ENCODE measurements at regions not wholly inside any gene's neighbourhood (a gene's known extent, or its start where the extent isn't known, plus 50 kb on each side); places are given as distances from the start of the nearest gene placed in this dataset.

GRCh38 chr10:78516756-78517155 lies 483.1 kb downstream of the RPS24 start:
- no peak for DNase-seq (ENCODE audit: low spot score)

DNA sequence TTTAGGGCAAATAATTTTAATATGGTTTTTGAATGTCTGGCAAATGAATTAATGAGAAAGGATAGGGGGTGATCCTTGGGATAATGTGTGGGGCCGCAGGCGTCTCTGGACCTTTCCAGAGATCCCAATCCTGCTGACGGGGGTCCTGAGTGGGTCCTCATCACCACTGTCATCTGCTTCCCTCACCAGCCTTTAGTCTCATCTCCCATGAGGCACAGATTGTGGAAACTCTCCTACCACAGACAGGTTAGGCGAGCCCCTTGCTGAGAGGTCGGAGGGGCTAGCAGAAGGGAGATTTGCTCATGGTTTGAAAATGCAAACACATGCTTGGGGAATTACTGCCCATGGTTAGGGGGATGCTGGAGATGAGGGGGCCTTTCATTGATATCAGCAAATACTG lies 484.6 kb downstream of the RPS24 start:
- DNase-seq (ENCODE audit: low spot score): no peak

DNA sequence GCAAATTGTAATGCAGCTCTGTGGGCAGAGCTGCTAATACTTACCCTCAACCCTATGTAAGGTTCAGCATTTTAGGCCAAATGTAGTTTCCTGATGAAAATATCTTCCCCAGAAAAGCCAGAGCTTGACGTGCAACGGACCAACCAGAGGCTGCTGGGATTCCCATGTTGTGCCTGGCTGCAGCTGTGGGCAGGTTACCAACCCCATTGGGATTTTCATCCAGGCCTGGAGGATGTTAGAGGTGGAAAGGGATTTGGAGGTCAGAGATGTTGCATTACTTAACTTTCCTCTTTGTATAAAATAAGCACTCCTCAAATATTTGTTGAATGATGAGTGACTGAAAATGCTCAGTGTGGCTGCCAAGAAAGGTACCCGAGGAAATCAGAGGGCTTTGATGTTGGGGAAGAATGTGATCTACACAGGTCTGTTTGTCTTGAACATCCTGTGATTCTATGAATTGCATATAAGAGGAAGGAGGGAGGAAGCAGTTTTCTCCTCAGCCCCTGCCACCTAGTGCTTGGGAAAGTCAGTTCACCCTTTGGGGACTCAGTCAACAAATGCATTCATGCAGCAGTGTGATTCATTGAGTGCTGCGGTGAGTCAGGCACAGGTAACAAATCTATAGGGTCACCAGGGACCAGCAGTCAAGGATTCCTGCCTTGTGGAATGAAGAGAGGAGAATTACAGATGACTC lies 487.2 kb downstream of the RPS24 start:
- no peak for DNase-seq (ENCODE audit: low spot score)

DNA sequence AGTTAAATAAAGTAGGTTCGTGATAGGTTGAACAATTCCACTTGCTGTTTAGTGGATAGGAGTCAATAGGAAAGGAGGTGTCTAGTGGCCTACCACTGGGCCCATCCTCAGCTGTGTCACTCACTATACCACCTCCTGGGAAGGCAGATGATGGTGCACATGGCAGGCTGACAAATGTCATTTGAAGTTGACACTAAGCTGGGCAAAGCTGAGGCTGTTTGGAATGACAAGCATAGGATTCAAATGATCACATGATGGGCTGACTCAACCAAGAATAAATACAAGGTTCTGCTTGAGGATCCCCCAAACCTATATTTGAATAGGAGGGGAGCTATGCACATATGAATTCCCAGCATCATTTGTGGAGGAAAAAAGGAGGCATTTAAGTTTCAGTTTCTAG lies 489.8 kb downstream of the RPS24 start:
- no peak for DNase-seq (ENCODE audit: low spot score)

GRCh38 chr10:78524342-78524741 lies 490.7 kb downstream of the RPS24 start:
- no peak for DNase-seq (ENCODE audit: low spot score)

- no peak for DNase-seq (ENCODE audit: low spot score)
Observed at GRCh38 chr10:78524941-78525340, 491.3 kb downstream of the RPS24 start.

DNA sequence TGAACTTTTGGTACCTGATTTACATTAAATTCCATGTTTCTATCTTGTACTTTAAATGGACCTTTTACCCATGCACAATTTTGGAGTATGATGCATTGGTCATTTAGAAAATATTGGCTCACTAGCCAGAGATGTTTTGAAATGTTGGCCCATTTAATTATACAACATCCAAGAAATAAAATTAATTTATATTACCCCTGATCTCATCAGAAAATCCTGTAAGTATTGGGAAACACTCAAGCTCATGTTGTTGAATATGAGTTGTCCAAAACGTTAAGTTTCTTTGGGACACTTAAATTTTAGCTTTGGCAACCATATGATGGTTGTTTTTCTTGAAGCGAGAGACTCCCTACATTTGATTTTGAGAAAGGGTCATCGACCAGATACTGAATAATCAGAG lies 492.7 kb downstream of the RPS24 start:
- DNase-seq (ENCODE audit: low spot score): no peak

DNA sequence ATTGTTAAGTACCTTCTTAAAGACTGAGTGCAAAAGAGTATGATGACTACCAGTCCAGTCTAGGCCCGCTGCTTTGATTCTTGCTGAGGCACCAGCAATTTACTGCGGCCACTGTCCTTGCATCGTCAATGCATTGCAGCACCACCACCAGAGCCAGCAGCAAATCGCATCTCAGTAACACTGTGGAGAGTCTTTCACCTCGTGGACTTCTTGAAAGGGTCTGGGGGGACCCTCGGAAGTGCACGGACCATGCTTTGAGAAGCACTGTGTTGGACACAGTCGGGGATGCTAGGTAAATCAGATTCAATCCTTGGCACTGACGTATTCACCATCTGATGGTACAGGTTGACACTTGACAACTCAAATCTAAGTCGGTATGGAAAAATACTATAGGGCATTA lies 493.6 kb downstream of the RPS24 start:
- no peak for DNase-seq (ENCODE audit: low spot score)

- DNase-seq (ENCODE audit: low spot score): no peak
Observed at GRCh38 chr10:78528749-78529204, 495.1 kb downstream of the RPS24 start.

GRCh38 chr10:78529262-78529661 lies 495.6 kb downstream of the RPS24 start:
- DNase-seq (ENCODE audit: low spot score): no peak

DNA sequence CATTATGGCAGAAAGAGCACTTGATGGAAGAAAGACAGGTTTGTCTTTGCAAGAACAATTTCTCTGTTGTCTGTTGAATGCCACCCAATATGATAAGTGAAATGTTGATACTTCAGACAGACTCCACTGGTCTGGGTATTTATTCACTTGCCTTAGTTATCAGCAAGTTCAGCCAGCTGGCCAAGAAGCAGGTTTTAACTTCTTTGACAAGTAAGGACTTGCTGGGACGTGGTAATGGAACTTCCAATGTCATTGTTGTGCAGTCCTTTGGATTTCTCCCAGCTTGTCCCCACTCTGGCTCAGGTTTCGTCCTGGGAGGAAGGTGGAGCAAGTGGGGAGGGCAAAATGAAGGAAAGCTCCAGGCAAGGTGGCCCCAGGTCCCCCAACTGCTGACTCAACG lies 497.4 kb downstream of the RPS24 start:
- no peak for DNase-seq (ENCODE audit: low spot score)

DNA sequence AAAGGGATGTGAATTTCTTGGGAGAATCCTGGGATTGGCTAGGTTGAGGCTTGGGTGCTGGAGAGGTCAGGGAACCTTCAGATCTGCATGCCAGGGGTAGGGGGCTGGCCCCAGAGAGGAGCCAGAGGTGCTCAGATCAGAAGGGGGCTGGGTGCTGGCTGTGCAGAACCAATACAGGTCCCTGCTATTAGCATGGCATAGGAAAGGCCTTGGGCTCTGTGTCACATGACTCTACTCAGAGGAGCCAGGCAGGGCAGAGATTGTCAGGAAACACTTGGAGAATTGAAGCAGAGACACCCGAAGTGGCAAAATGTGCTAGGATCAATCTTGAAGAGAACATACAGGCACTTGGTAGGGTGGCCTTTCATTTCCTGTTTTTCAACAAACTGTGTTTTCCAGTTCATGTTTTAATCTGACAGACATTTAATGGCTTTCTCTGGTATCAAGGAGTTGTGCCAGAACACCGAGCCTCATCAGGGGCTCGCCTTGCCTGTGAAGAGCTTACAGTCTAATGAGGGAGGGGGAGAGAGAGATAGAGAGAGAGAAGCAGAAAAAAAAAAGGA lies 498.9 kb downstream of the RPS24 start:
- DNase-seq (ENCODE audit: low spot score): no peak

GRCh38 chr10:78533098-78533497 lies 499.4 kb downstream of the RPS24 start:
- no peak for DNase-seq (ENCODE audit: low spot score)

DNA sequence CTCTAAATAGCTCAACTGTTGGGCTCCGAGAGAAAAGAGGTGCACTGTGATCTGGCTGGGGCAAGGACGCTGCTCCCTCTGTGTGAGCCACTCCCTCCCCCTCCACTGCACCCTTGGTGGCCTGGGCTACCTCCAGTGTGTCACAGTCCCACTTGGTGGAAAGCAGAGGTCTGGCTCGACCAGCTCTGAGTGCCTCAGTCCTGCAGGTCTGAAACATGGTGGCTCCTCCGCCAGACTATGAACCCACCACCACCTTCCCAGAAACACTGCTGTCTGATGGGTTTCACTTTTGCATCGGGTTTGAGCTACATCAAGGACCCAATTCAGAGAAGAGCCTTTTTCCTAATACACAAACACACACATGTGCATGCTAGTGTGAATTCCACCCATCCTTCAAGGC lies 500.1 kb downstream of the RPS24 start:
- DNase-seq (ENCODE audit: low spot score): no peak

GRCh38 chr10:78535716-78536218 lies 502.1 kb downstream of the RPS24 start:
- DNase-seq (ENCODE audit: low spot score): no peak

- no peak for DNase-seq (ENCODE audit: low spot score)
Observed at GRCh38 chr10:78537018-78537417, 503.4 kb downstream of the RPS24 start.

DNA sequence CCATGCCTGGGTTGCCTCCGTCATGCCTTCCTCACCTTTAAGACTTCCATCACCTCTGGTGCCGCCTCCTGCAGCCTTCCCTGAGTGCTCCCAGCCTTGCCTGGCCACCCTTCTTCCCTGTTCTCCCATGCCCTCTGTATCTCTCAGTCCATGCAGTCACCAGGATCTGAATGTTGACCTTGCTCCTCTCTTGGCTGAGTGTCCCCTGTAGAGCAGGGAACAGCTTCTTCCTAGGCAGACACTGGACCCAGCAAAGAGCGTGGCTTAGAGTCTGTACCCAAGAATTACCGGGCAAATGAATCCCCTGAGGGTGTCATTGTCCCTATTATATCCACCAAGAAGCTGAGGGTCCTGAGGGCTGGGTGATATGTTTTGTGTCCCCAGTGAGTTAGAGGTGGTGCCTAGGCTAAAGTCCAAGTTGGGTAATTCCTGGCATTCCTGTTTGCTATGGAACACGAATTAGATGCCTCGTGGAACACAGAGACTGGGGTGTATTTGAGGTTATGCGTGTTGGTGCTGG lies 505.6 kb downstream of the RPS24 start:
- DNase-seq (ENCODE audit: low spot score): no peak

- DNase-seq (ENCODE audit: low spot score): no peak
Observed at GRCh38 chr10:78540355-78541076, 506.9 kb downstream of the RPS24 start.

- DNase-seq (ENCODE audit: low spot score): no peak
Observed at GRCh38 chr10:78541481-78542140, 507.9 kb downstream of the RPS24 start.

DNA sequence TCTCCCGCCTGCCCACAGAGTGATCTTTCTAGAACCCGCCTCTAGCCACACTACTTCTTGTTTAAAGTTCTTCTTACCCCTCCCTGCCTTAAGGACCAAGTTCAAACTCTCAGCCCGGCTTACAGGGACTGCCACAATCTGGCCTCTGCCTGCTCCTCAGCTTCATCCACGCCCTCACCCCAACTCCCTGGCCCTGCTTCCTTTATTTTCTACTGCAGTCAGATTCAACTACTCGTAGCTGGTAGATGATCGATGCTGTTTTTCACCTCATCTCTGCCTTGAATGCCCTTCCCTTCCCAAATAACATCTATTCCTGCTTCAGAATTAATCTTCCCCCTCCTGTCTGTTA lies 508.5 kb downstream of the RPS24 start:
- DNase-seq (ENCODE audit: low spot score): no peak

GRCh38 chr10:78542521-78542920 lies 508.9 kb downstream of the RPS24 start:
- DNase-seq (ENCODE audit: low spot score): no peak

GRCh38 chr10:78543031-78543748 lies 509.5 kb downstream of the RPS24 start:
- DNase-seq (ENCODE audit: low spot score): no peak

Data from hematopoietic multipotent progenitor cell treated with erythropoietin and hydrocortisone succinate and interleukin-3 and kit ligand, for 17 days (in vitro differentiated cells).